ENCODE measurements at regions not wholly inside any gene's neighbourhood (a gene's known extent, or its start where the extent isn't known, plus 50 kb on each side); places are given as distances from the start of the nearest gene placed in this dataset.

DNA sequence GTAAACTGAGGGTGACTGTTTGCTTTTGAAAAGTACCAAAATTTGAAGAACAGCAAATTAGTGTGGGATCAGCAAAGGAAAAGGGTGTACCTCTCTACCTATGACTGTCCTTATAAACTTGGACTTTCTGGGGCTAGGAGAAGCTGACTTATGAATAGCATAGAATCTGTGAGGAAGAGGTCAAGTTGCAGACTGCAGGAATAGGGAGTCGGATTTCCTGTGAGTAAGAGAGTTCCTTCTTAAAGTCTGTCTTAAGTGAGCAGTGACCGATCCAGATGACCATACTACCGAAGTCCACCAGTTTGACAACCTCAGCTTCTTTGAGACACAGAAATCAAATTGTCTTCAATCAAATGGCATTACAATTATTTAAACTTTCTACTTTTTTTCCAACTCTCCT, 708.7 kb downstream of the UTRN start:
- Histone ChIP-seq H3K9ac (replicated peaks in 1 of 4; ENCODE audit: extremely low read depth in 1 of 4, low read depth in 3 of 4, low read length in 3 of 4) (no peak overlapping the region), H2BK5ac (ENCODE audit: low read depth, low read length) (no peak overlapping the region), H3K4me1 (replicated peaks in 1 of 4; ENCODE audit: control insufficient read depth in 3 of 4, insufficient read depth in 4 of 4, low read length in 3 of 4) (0 out of 7 replicates have a peak, but pooled peaks cover 0 to 2% (median 1%) of the 10 kb centered on the region in 4 experiments), H3K4ac (replicated peaks; ENCODE audit: insufficient read length, low read depth, low read length) (no peak overlapping the region), H4K5ac (ENCODE audit: insufficient read length, low read depth, low read length) (no peak overlapping the region), H3K27me3 (replicated peaks in 1 of 4; ENCODE audit: control insufficient read depth in 3 of 4, extremely low read depth in 1 of 4, insufficient read depth in 3 of 4, low read length in 3 of 4) (no peaks in the 10 kb centered on the region), H2BK120ac (replicated peaks; ENCODE audit: low read depth, low read length) (no peak overlapping the region), H2AK5ac (ENCODE audit: low read depth, low read length) (no peak overlapping the region), H3K27ac (ENCODE audit: low read depth, low read length) (no peak overlapping the region), H3K23me2 (ENCODE audit: low read depth, low read length) (no peaks in the 10 kb centered on the region), H3K79me2 (ENCODE audit: control insufficient read depth in 1 of 2, insufficient read depth in 2 of 2, low read length in 2 of 2) (no peaks in the 10 kb centered on the region), H3K23ac (ENCODE audit: insufficient read length) (no peak overlapping the region), H2AFZ (ENCODE audit: low read length) (no peak overlapping the region), H3K14ac (ENCODE audit: insufficient read length) (no peak overlapping the region), H3K4me2 (ENCODE audit: insufficient read depth in 1 of 2, low read depth in 2 of 2, low read length in 2 of 2) (no peak overlapping the region; a peak in 1 of 4 replicates), H3K4me3 (ENCODE audit: extremely low read depth in 1 of 4, insufficient read depth in 2 of 4, low read depth in 3 of 4, low read length in 4 of 4) (no peak overlapping the region), H4K20me1 (replicated peaks in 1 of 2; ENCODE audit: control insufficient read depth in 1 of 2, insufficient read depth in 2 of 2, low read length in 2 of 2) (no peaks in the 10 kb centered on the region), H4K8ac (ENCODE audit: extremely low read depth, insufficient read depth, low read length) (no peak overlapping the region), H3K56ac (replicated peaks; ENCODE audit: insufficient read length, low read depth, low read length) (no peak overlapping the region), H3K79me1 (ENCODE audit: low read depth, low read length) (no peaks in the 10 kb centered on the region), H2BK20ac (ENCODE audit: low read length) (no peak overlapping the region), H2BK15ac (ENCODE audit: low read length) (no peak overlapping the region), H2BK12ac (ENCODE audit: low read depth, low read length) (no peak overlapping the region), H3K18ac (ENCODE audit: extremely low read depth, low read length) (no peak overlapping the region), H4K91ac (replicated peaks; ENCODE audit: insufficient read length, low read length) (no peak overlapping the region), H3K9me3 (ENCODE audit: insufficient read depth in 2 of 2, low read depth in 1 of 2, low read length in 1 of 2) (no peaks in the 10 kb centered on the region), H3K36me3 (ENCODE audit: control insufficient read depth in 2 of 4, insufficient read depth in 4 of 4, low read length in 3 of 4) (no peaks in the 10 kb centered on the region)
- ChIA-PET POLR2A (ENCODE audit: partially characterized antibody) (no interaction called here), CTCF (ENCODE audit: partially characterized antibody) (no interaction called here)
- DNase-seq (ENCODE audit: low read depth in 1 of 2, low spot score in 2 of 2) (no peak), FAIRE-seq (no peak)
- 84% methylated on average over 3 of the region's 3 CpGs; no CpG with 5 or more reads in 1 of the 2 experiments for WGBS, 2 experiments (ENCODE audit: extremely low coverage in 1 of 2, insufficient coverage in 1 of 2, insufficient read length in 1 of 2, insufficient replicate concordance in 2 of 2, low coverage in 1 of 2, low lambda C conversion rate in 2 of 2, missing lambda C conversion rate in 1 of 2)
- no peak for TF ChIP-seq TAF1 (IDR thresholded peaks at IDR 0.05; ENCODE audit: low read depth, low read length)
- no peak for TF ChIP-seq KDM1A (IDR thresholded peaks at IDR 0.05; ENCODE audit: borderline replicate concordance, low read length)

All from H1 (cell line).